HCT116 (cell line): ENCODE measurements at regions not wholly inside any gene's neighbourhood (a gene's known extent, or its start where the extent isn't known, plus 50 kb on each side); places are given as distances from the start of the nearest gene placed in this dataset.

Source experiments
- ATAC-seq: fragments of 200-7000 bp; cut with Tn5 transposase; 2 replicates; pipeline ENCODE4 v1.9.1; 2020; ENCODE audit warnings: mild to moderate bottlenecking, moderate library complexity
- BruUV-seq: library from RNA; stranded (reverse); fragments of 400-500 nt; replicated peaks from 2 replicates; lab custom pipeline; 2021; lab: Mats Ljungman, UMichigan
- CTCF ChIA-PET: fragments of 300-600 bp; sonication (Branson Sonifier 250); formaldehyde crosslinking; loops from one replicate; lab custom pipeline; 2021; ENCODE audit warnings: antibody characterized with exemption; lab: Charles Lee
- POLR2A ChIA-PET: fragments of 300-600, 350-600 bp; sonication (Branson Sonifier 250); formaldehyde crosslinking; loops from one replicate; lab custom pipeline; 2021; ENCODE audit warnings: antibody characterized with exemption; lab: Charles Lee
- RAD21 ChIA-PET, 2 experiments: fragments of 300-600 bp; sonication (Branson Sonifier 250); formaldehyde crosslinking; loops; one replicate each; lab custom pipeline; 2023; ENCODE audit warnings: low total read pairs in 2 of 2; ENCODE audit not compliant: uncharacterized antibody in 2 of 2, unreplicated experiment in 2 of 2, low non-redundant PET in 1 of 2; lab: Charles Lee
- DNase-seq: peaks from one replicate; pipeline ENCODE4 v3.0.0-alpha.2; 2010; ENCODE audit warnings: low read depth, low spot score
- H2AFZ ChIP-seq: fragments of 200-600 bp; shearing (Covaris generic), sonication (generic); 2 replicates; pipeline ENCODE4 v1.6.1; 2017; ENCODE audit warnings: low read depth, mixed run types, mixed read lengths, antibody characterized with exemption, low read length; ENCODE audit not compliant: poor library complexity, severe bottlenecking
- H3K27ac ChIP-seq: 2 replicates; pipeline ENCODE4 v1.5.1; 2012; ENCODE audit warnings: low read depth, low read length
- H3K27me3 ChIP-seq: fragments of 200-600 bp; sonication (generic); 2 replicates; pipeline ENCODE4 v1.6.1; 2016; ENCODE audit warnings: mixed run types, low read length, mixed read lengths; ENCODE audit not compliant: insufficient read depth
- H3K36me3 ChIP-seq, 2 experiments: fragments of 200-500 bp in 1 of 2; fragments of 200-600 bp in 1 of 2; sonication (Bioruptor generic) in 1 of 2; sonication (generic) in 1 of 2; 2 replicates each; pipeline versions ENCODE4 v1.5.1 to v1.6.1; 2014 to 2016; ENCODE audit warnings: low read length in 2 of 2, inconsistent platforms in 1 of 2, mixed read lengths in 1 of 2, mixed run types in 1 of 2; ENCODE audit not compliant: insufficient read depth in 2 of 2, control insufficient read depth in 1 of 2
- H3K4me1 ChIP-seq, 2 experiments: fragments of 200-600 bp in 1 of 2; sonication (generic) in 1 of 2; 2 replicates each; pipeline versions ENCODE4 v1.5.1 to v1.6.1; 2012 to 2017; ENCODE audit warnings: low read length in 2 of 2, inconsistent platforms in 1 of 2, mild to moderate bottlenecking in 1 of 2, mixed read lengths in 1 of 2, mixed run types in 1 of 2, moderate library complexity in 1 of 2; ENCODE audit not compliant: insufficient read depth in 2 of 2, control insufficient read depth in 1 of 2
- H3K4me2 ChIP-seq: fragments of 200-600 bp; sonication (generic); 2 replicates; pipeline ENCODE4 v1.6.1; 2017; ENCODE audit warnings: mixed run types, low read length, mixed read lengths
- H3K4me3 ChIP-seq, 2 experiments: fragments of 200-600 bp in 1 of 2; sonication (generic) in 1 of 2; replicated peaks in 1 of 2; 2 replicates each; pipeline ENCODE4 v1.5.1; 2011 to 2016; ENCODE audit warnings: low read length in 2 of 2, control low read depth in 1 of 2, low read depth in 1 of 2, mild to moderate bottlenecking in 1 of 2, mixed read lengths in 1 of 2, mixed run types in 1 of 2
- H3K79me2 ChIP-seq: fragments of 200-600 bp; sonication (generic); 2 replicates; pipeline ENCODE4 v1.6.1; 2017; ENCODE audit warnings: mild to moderate bottlenecking, mixed run types, low read length, moderate library complexity, mixed read lengths; ENCODE audit not compliant: insufficient read depth
- H3K9ac ChIP-seq: fragments of 200-600 bp; sonication (generic); 2 replicates; pipeline ENCODE4 v1.6.1; 2016; ENCODE audit warnings: low read length, mixed read lengths
- H3K9me2 ChIP-seq: fragments of 200-600 bp; sonication (generic), shearing (Covaris generic); 2 replicates; pipeline ENCODE4 v1.6.1; 2017; ENCODE audit warnings: mixed run types, mild to moderate bottlenecking, moderate library complexity; ENCODE audit not compliant: insufficient read depth
- H3K9me3 ChIP-seq, 2 experiments: fragments of 200-500 bp in 1 of 2; fragments of 200-600 bp in 1 of 2; sonication (Bioruptor generic) in 1 of 2; sonication (generic) in 1 of 2; 2 replicates each; pipeline ENCODE4 v1.6.1; 2014 to 2017; ENCODE audit warnings: low read length in 2 of 2, mixed read lengths in 2 of 2, inconsistent platforms in 1 of 2, low read depth in 1 of 2, mild to moderate bottlenecking in 1 of 2, mixed run types in 1 of 2, moderate library complexity in 1 of 2; ENCODE audit not compliant: control insufficient read depth in 1 of 2, insufficient read depth in 1 of 2
- H4K20me1 ChIP-seq: fragments of 200-600 bp; sonication (generic), shearing (Covaris generic); 2 replicates; pipeline ENCODE4 v1.6.1; 2017; ENCODE audit warnings: mixed run types, mild to moderate bottlenecking, moderate library complexity; ENCODE audit not compliant: insufficient read depth
- CBX3 ChIP-seq: IDR thresholded peaks from 2 replicates; pipeline ENCODE4 v1.6.1; 2012; ENCODE audit warnings: low read depth
- CEBPB ChIP-seq: IDR thresholded peaks from 2 replicates; pipeline ENCODE4 v1.6.1; 2012; ENCODE audit warnings: low read depth
- CTCF ChIP-seq, 3 experiments: fragments of 200-600 bp in 1 of 3; sonication (generic) in 1 of 3; IDR thresholded peaks in 2 of 3; conservative IDR thresholded peaks in 1 of 3; 2 replicates each; pipeline ENCODE4 v1.5.1; 2012 to 2017; ENCODE audit warnings: low read depth in 2 of 3, low read length in 2 of 3, antibody characterized with exemption in 1 of 3, borderline replicate concordance in 1 of 3, control low read depth in 1 of 3, mild to moderate bottlenecking in 1 of 3, mixed read lengths in 1 of 3, mixed run types in 1 of 3, moderate library complexity in 1 of 3; ENCODE audit not compliant: insufficient read depth in 1 of 3
- EGR1 ChIP-seq: IDR thresholded peaks from 2 replicates; pipeline ENCODE4 v1.6.1; 2012; ENCODE audit warnings: low read depth
- EZH2 ChIP-seq: fragments of 200-600 bp; sonication (generic); IDR thresholded peaks from 2 replicates; pipeline ENCODE4 v1.6.1; 2017; ENCODE audit warnings: antibody characterized with exemption, mixed run types
- EZH2phosphoT487 ChIP-seq: fragments of 200-600 bp; IDR thresholded peaks from 2 replicates; pipeline ENCODE4 v1.6.1; 2018; ENCODE audit warnings: antibody characterized with exemption, borderline replicate concordance
- MAX ChIP-seq: IDR thresholded peaks from 2 replicates; pipeline ENCODE4 v1.6.1; 2012
- POLR2A ChIP-seq: IDR thresholded peaks from 2 replicates; pipeline ENCODE4 v1.7.0; 2011; ENCODE audit warnings: borderline replicate concordance; ENCODE audit not compliant: insufficient read depth, insufficient read length; ENCODE audit errors: extremely low read depth
- POLR2AphosphoS5 ChIP-seq: IDR thresholded peaks from 2 replicates; pipeline ENCODE4 v1.6.1; 2011; ENCODE audit warnings: mild to moderate bottlenecking, low read depth, low read length, moderate library complexity
- RAD21 ChIP-seq: IDR thresholded peaks from 2 replicates; pipeline ENCODE4 v1.6.1; 2012; ENCODE audit warnings: low read depth, mild to moderate bottlenecking
- REST ChIP-seq: IDR thresholded peaks from 2 replicates; pipeline ENCODE4 v1.6.1; 2012; ENCODE audit warnings: low read depth
- SIN3A ChIP-seq: IDR thresholded peaks from 2 replicates; pipeline ENCODE4 v1.6.1; 2012; ENCODE audit warnings: low read depth
- SP1 ChIP-seq: IDR thresholded peaks from 2 replicates; pipeline ENCODE4 v1.6.1; 2012; ENCODE audit warnings: low read depth
- SRF ChIP-seq: IDR thresholded peaks from 2 replicates; pipeline ENCODE4 v1.6.1; 2012; ENCODE audit warnings: low read depth
- TCF7L2 ChIP-seq: IDR thresholded peaks from 2 replicates; pipeline ENCODE4 v1.7.0; 2011; ENCODE audit warnings: borderline replicate concordance, inconsistent platforms; ENCODE audit not compliant: insufficient read depth, insufficient read length; ENCODE audit errors: extremely low read depth
- ZBTB33 ChIP-seq: IDR thresholded peaks from 2 replicates; pipeline ENCODE4 v1.6.1; 2011; ENCODE audit warnings: mild to moderate bottlenecking, low read length, moderate library complexity; ENCODE audit not compliant: insufficient replicate concordance; ENCODE audit errors: extremely low read depth
- ZFX ChIP-seq: fragments of 450-650 bp; IDR thresholded peaks from 2 replicates; pipeline ENCODE4 v1.6.1; 2017
- intact Hi-C: fragments of 100-400 bp; cut with micrococcal nuclease; formaldehyde crosslinking; loops from 2 replicates; pipeline ENCODE4 v1.10.0; 2022

GRCh38 chr5:44987026-44987425 is 178.3 kb downstream of the MRPS30 start:
- ChIA-PET CTCF (no interaction called here), RAD21 (no interaction called here), POLR2A (no interaction called here)
- ATAC-seq (no peak), DNase-seq (no peak)
- Histone ChIP-seq H3K9me3 (peaks cover 12 to 13% of the 10 kb centered on the region in 2 experiments; a peak in 3 of 4 replicates), H3K9me2 (no peaks in the 10 kb centered on the region), H3K79me2 (no peaks in the 10 kb centered on the region), H3K27me3 (no peaks in the 10 kb centered on the region), H3K36me3 (no peaks in the 10 kb centered on the region), H3K4me3 (no peak overlapping the region), H2AFZ (no peak overlapping the region), H3K27ac (no peak overlapping the region), H3K9ac (no peak overlapping the region), H3K4me1 (no peaks in the 10 kb centered on the region), H4K20me1 (no peaks in the 10 kb centered on the region), H3K4me2 (no peak overlapping the region)
- intact Hi-C loops, result no loop called here
- no peak for TF ChIP-seq RAD21
- TF ChIP-seq MAX, result no peak
- TF ChIP-seq CBX3, result no peak
- TF ChIP-seq EZH2phosphoT487, result no peak
- TF ChIP-seq POLR2AphosphoS5, result no peak
- TF ChIP-seq CEBPB, result no peak
- no peak for TF ChIP-seq REST
- TF ChIP-seq EZH2, result no peak
- TF ChIP-seq POLR2A, result no peak
- no peak for TF ChIP-seq EGR1
- TF ChIP-seq SRF, result no peak
- TF ChIP-seq ZFX, result no peak
- TF ChIP-seq SIN3A, result no peak
- no peak for TF ChIP-seq TCF7L2
- TF ChIP-seq ZBTB33, result no peak
- no peak for TF ChIP-seq CTCF (IDR thresholded peaks at IDR 0.05 in 2 of 3, conservative IDR thresholded peaks at IDR 0.05 in 1 of 3; ENCODE audit: borderline replicate concordance in 1 of 3, insufficient read depth in 1 of 3, low read depth in 2 of 3, low read length in 2 of 3)
- TF ChIP-seq SP1, result no peak
- no TSS peak for BruUV-seq
